Spleen (tissue), 11 donors: ENCODE measurements at regions not wholly inside any gene's neighbourhood (a gene's known extent, or its start where the extent isn't known, plus 50 kb on each side); places are given as distances from the start of the nearest gene placed in this dataset.
A peak's percentile ranks its signal among the peaks of the same experiment; 100 is the strongest.

ENCODE experiments used
- DNase-seq: peaks from one replicate; pipeline ENCODE4 v3.0.0-alpha.2; 2020
- H3K27ac ChIP-seq, 8 donors: fragments of 200-600 bp; sonication (generic) in 7 of 8; 1 replicate in 4 of 8; 2 replicates in 4 of 8; pipeline versions ENCODE4 v1.5.0 to v1.8.0; 2016 to 2021; ENCODE audit warnings: inconsistent platforms in 4 of 8, mild to moderate bottlenecking in 4 of 8, moderate library complexity in 1 of 8
- H3K27me3 ChIP-seq, 7 donors: fragments of 200-600 bp; sonication (generic) in 6 of 7; replicated peaks in 1 of 7; 1 replicate in 4 of 7; 2 replicates in 3 of 7; pipeline versions ENCODE4 v1.5.0 to v1.8.0; 2016 to 2021; ENCODE audit warnings: inconsistent platforms in 3 of 7, mild to moderate bottlenecking in 1 of 7
- H3K36me3 ChIP-seq, 6 donors: fragments of 200-600 bp; sonication (generic) in 5 of 6; 1 replicate in 4 of 6; 2 replicates in 2 of 6; pipeline versions ENCODE4 v1.5.0 to v1.8.0; 2016 to 2021; ENCODE audit warnings: inconsistent platforms in 2 of 6
- H3K4me1 ChIP-seq, 6 donors: fragments of 200-600 bp; sonication (generic) in 5 of 6; 1 replicate in 3 of 6; 2 replicates in 3 of 6; pipeline versions ENCODE4 v1.5.0 to v1.8.0; 2016 to 2021; ENCODE audit warnings: inconsistent platforms in 3 of 6
- H3K4me3 ChIP-seq, 8 donors: fragments of 200-600 bp; sonication (generic) in 7 of 8; 1 replicate in 4 of 8; 2 replicates in 4 of 8; pipeline versions ENCODE4 v1.5.0 to v1.8.0; 2016 to 2021; ENCODE audit warnings: inconsistent platforms in 4 of 8, mild to moderate bottlenecking in 4 of 8, moderate library complexity in 2 of 8
- H3K9me3 ChIP-seq, 8 donors: fragments of 200-600 bp; sonication (generic) in 7 of 8; 1 replicate in 4 of 8; 2 replicates in 4 of 8; pipeline versions ENCODE4 v1.5.0 to v1.8.0; 2016 to 2021; ENCODE audit warnings: inconsistent platforms in 4 of 8
- CTCF ChIP-seq, 11 experiments: fragments of 200-600 bp in 7 of 11; fragments of 450-650 bp in 4 of 11; sonication (generic) in 4 of 11; IDR thresholded peaks in 8 of 11; conservative IDR thresholded peaks in 3 of 11; 1 replicate in 7 of 11; 2 replicates in 4 of 11; pipeline versions ENCODE4 v1.4.0 to v1.8.0; 2016 to 2021; ENCODE audit warnings: antibody characterized with exemption in 11 of 11, inconsistent platforms in 4 of 11, mild to moderate bottlenecking in 1 of 11
- POLR2A ChIP-seq, 3 donors: fragments of 450-650 bp; IDR thresholded peaks; one replicate each; pipeline ENCODE4 v1.5.1; 2017; ENCODE audit warnings: antibody characterized with exemption in 3 of 3, mild to moderate bottlenecking in 1 of 3
- POLR2AphosphoS5 ChIP-seq, 3 donors: sonication (generic); formaldehyde crosslinking; IDR thresholded peaks; one replicate each; pipeline ENCODE4 v1.5.1; 2017; ENCODE audit warnings: antibody characterized with exemption in 3 of 3
- WGBS, 5 donors: extraction: QIAGEN DNeasy Blood & Tissue Kit in 3 of 5; methylation state at CpG; one replicate each; pipeline versions ENCODE4 v1.1.5 to v1.1.7; 2013 to 2018; 5-methylcytosine and 5-hydroxymethylcytosine counted together
- intact Hi-C: fragments of 100-400 bp; cut with DNase I; formaldehyde crosslinking; loops from one replicate; pipeline ENCODE4 v1.15.0; 2023; ENCODE audit warnings: low total_unique reads
- donor health status: healthy with polysubstance abuse.
- donor health status: DM: no; HTN: no; CAD: no; lungs with moderate emphysema.
- donor health status: DM: no; HTN: no; CAD: no.
- donor health status: Bipolar disorder and iron deficiency.
- donor health status: healthy.
- donor health status: DM: no; HTN: no; CAD: no.
- donor health status: DM: yes; HTN: yes; CAD: no.

DNA sequence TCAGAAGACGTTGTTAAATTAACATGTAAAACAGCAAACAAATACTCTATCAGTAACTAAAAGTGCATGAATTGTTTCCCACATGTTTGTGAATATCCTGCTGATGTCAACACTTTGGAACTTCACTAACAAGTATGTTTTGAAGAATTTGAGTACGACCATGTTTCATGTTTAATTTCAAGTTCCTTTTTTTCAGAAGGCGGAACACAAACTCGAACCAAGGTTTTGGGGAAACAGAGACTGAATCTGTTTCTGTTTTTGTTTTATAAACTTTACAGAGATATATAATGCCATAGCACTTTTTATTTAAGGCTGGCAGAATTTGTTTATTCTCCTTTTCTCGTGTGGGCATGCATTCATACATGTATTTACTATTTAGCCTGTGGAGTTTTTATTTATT, 509.3 kb upstream of the CITED2 start:
- H3K27me3 ChIP-seq: no peaks in the 10 kb centered on the region
- H3K27ac ChIP-seq: peak overlapping the region in 5 of 8 donors; percentile 56 to 74 (median 63)
- intact Hi-C loops: no loop called here
- no peaks in the 10 kb centered on the region for H3K36me3 ChIP-seq
- WGBS, 5 donors: 43 to 61% (median 51%) methylated on average over 5 of the region's 5 CpGs
- peaks cover 16 to 45% (median 33%) of the 10 kb centered on the region in 6 donors for H3K4me1 ChIP-seq
- TF ChIP-seq POLR2A (IDR thresholded peaks at IDR 0.05) (no peak), POLR2AphosphoS5 (IDR thresholded peaks at IDR 0.05) (no peak), CTCF (IDR thresholded peaks at IDR 0.05 in 8 of 11, conservative IDR thresholded peaks at IDR 0.05 in 3 of 11) (no peak)
- no peak overlapping the region for H3K4me3 ChIP-seq
- DNase-seq: no peak
- H3K9me3 ChIP-seq: no peaks in the 10 kb centered on the region

- Histone ChIP-seq H3K27ac (peak overlapping the region in 7 of 8 donors; percentile 30 to 74 (median 60)), H3K36me3 (no peaks in the 10 kb centered on the region), H3K4me3 (no peak overlapping the region), H3K9me3 (no peaks in the 10 kb centered on the region), H3K27me3 (no peaks in the 10 kb centered on the region), H3K4me1 (peaks cover 16 to 45% (median 33%) of the 10 kb centered on the region in 6 donors)
- no peak for DNase-seq
- TF ChIP-seq POLR2AphosphoS5 (IDR thresholded peaks at IDR 0.05): no peak
- TF ChIP-seq POLR2A (IDR thresholded peaks at IDR 0.05): no peak
- TF ChIP-seq CTCF (IDR thresholded peaks at IDR 0.05 in 8 of 11, conservative IDR thresholded peaks at IDR 0.05 in 3 of 11): no peak
- intact Hi-C loops: no loop called here
- WGBS, 5 donors: 53 to 66% (median 62%) methylated on average over 3 of the region's 3 CpGs
Observed at GRCh38 chr6:139882977-139883728, 508.7 kb upstream of the CITED2 start.

- H3K27ac ChIP-seq: peak overlapping the region in 6 of 8 donors; percentile 40 to 74 (median 62)
- intact Hi-C loops: no loop called here
- no peak for TF ChIP-seq CTCF (IDR thresholded peaks at IDR 0.05 in 8 of 11, conservative IDR thresholded peaks at IDR 0.05 in 3 of 11)
- TF ChIP-seq POLR2AphosphoS5 (IDR thresholded peaks at IDR 0.05): no peak
- no peak for TF ChIP-seq POLR2A (IDR thresholded peaks at IDR 0.05)
- no peaks in the 10 kb centered on the region for H3K27me3 ChIP-seq
- H3K4me1 ChIP-seq: peaks cover 16 to 45% (median 33%) of the 10 kb centered on the region in 6 donors
- no peak for DNase-seq
- H3K36me3 ChIP-seq: no peaks in the 10 kb centered on the region
- no peak overlapping the region for H3K4me3 ChIP-seq
- WGBS, 5 donors: 39 to 55% (median 44%) methylated on average over 6 of the region's 6 CpGs
- H3K9me3 ChIP-seq: no peaks in the 10 kb centered on the region
Observed at GRCh38 chr6:139882234-139882633, 507.8 kb upstream of the CITED2 start.

DNA sequence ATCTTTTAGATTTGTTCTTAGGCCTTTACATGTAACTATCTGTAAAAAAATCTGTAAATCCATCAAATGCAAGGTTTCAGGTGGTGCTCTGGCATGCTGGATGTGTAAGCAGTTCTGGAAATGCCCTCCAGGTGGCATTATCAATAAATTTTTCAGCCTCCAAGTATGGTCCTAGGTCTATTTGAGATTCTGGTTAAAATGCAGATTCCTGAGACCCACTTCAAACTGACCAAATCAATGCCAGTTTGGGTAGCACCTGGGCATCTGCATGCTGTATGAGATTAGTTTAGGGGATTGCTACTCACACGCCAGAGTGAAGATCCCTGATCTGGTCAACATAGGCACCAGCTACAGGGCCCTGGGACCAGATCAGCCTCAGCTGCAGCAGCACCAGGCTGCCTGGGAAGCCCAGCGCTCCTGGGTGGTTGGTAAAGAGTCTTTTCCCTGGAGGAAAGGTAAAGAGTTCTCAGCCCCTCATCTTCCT, 507.3 kb upstream of the CITED2 start:
- intact Hi-C loops: no loop called here
- no peak for DNase-seq
- H3K27ac ChIP-seq: peak overlapping the region in 6 of 8 donors; percentile 40 to 74 (median 62)
- no peaks in the 10 kb centered on the region for H3K36me3 ChIP-seq
- H3K9me3 ChIP-seq: no peaks in the 10 kb centered on the region
- H3K27me3 ChIP-seq: no peaks in the 10 kb centered on the region
- H3K4me1 ChIP-seq: peaks cover 16 to 45% (median 33%) of the 10 kb centered on the region in 6 donors
- TF ChIP-seq CTCF (IDR thresholded peaks at IDR 0.05 in 8 of 11, conservative IDR thresholded peaks at IDR 0.05 in 3 of 11) (peak in 10 of 11 experiments; percentile 32 to 83 (median 67)), POLR2A (IDR thresholded peaks at IDR 0.05) (no peak)
- H3K4me3 ChIP-seq: no peak overlapping the region
- 78 to 93% (median 88%) methylated on average over 2 of the region's 2 CpGs for WGBS, 5 donors
